GM18907 (cell line): ENCODE measurements at regions not wholly inside any gene's neighbourhood (a gene's known extent, or its start where the extent isn't known, plus 50 kb on each side); places are given as distances from the start of the nearest gene placed in this dataset.

Experiments
- ATAC-seq: cut with Tn5 transposase; IDR thresholded peaks from one replicate; pipeline ENCODE4 v1.9.1; 2021; ENCODE audit warnings: mild to moderate bottlenecking, moderate library complexity; ENCODE audit not compliant: unreplicated experiment

DNA sequence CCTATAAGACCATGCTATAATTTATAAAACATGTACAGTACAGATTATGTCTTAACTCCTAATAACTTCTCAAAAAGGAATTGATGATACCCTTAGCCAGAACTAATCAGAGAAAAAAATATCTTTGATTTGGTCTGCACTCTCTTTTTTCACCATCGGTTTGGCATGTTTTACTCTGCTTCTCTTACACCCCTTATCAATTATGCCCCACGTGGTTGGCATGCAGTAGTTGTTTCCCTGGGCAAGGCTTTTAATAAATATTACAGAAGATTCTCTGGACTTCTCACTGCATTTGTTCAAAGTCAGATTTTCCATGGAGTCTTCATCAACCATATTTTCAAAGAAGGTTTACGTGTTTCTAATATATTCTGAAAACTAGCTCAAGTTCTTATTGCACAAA lies 167.4 kb upstream of the LRIG3 start:
- ATAC-seq: no peak

DNA sequence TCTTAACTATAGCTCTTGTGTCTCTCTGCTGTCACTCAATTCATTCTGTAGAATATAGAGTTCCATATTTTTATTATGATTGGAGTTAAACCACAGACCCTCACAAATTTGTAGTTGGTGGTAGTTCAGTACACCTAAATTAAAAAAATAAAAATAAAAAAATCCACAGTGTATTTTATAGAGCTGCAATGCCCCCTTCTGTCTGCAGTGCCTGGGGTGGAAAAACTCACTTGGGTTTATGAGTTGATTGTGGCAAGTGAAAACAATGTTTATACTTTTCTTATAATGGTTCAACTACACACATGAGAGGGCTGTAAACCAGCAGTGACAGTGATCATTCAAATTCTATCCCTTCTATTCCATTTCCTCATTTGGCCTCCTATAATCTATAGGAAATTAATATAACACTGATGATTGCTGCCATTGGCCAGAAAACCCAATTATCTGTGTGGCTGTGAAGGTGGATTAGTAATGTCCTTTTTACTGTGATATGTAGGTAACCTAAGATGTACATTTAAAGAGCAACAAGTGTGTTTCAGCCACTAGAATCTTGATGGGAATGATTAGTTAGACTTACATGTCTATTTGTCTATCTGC lies 166.9 kb upstream of the LRIG3 start:
- ATAC-seq: no peak

GRCh38 chr12:59086126-59086525 lies 165.8 kb upstream of the LRIG3 start:
- no peak for ATAC-seq

- ATAC-seq: no peak
These were observed 165.4 kb upstream of the LRIG3 start for GRCh38 chr12:59085690-59086089.

- no peak for ATAC-seq
These were observed 164.4 kb upstream of the LRIG3 start for GRCh38 chr12:59084511-59085375.

DNA sequence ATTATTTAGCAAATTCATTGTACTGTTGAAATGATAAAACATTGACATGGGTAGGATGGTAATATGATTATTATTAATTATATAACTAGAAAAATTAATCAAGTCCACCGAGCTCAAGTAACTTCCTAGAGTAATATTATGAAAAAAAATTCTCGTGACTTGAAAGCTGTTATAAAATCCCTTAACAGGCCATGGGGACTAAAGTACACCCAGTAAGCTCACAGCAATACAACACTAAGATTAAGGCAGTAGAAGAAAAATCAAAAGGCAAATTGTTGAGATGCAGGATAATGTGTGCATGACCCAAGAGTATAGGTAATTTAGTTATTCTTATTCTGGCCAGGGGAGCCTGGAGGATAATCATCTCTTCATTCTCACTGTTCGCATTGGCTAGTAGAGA lies 162.6 kb upstream of the LRIG3 start:
- ATAC-seq: no peak

DNA sequence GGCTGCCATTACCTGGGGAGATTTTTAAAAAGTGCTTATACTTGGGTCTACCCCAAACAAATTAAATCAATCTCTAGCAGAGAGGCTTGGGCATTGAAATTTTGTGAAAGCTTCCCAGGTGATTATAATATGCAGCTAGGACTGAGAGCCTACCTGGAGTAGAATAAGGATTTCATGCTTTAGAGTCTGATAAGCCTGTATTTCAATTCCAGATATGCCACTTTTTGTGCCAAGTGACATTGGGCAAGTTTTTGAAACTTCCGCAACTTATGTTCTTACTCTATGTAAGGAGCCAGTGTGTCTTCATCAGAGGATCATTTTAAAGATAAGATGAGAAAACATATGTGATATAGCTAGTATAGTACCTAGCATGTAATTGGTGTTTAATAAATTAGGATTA lies 159.8 kb upstream of the LRIG3 start:
- ATAC-seq: no peak

DNA sequence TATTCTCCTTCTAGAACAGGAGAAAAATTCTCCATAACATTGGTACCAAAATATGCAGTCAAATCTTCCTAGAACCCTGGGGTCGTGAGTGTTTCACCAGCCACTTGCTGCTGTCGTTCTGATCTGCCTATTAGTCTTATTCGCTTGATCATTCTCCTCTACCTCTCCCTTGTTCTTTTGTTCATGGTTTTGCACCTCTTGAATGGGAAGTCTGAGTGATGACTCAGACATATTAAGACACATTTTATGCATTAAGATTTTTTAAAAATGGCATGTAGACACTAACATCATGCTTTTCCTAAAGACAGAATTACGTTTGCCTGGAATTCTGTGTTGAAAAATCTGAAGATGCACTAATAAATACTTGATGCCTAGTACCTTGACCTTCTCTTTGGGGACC lies 159.2 kb upstream of the LRIG3 start:
- no peak for ATAC-seq

DNA sequence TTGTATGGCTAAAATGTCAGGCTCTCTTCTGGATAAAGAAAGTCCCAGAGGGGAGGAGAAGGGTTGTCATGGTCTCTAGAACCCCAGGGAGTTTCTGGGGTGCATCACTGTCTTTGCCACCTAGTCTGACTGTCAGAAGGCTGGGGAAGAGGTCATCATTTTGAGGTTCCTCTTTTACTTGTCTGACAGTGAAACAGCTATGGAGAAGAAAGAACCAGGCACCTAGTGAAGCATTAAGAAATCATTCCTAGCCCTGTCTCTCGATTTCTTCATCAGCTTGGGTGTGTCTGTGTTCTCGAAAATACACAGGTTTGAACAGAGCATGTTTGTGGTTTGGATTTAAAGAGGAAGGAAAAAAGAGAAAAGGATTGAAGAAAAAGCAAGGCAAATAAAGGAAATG lies 158.7 kb upstream of the LRIG3 start:
- no peak for ATAC-seq

DNA sequence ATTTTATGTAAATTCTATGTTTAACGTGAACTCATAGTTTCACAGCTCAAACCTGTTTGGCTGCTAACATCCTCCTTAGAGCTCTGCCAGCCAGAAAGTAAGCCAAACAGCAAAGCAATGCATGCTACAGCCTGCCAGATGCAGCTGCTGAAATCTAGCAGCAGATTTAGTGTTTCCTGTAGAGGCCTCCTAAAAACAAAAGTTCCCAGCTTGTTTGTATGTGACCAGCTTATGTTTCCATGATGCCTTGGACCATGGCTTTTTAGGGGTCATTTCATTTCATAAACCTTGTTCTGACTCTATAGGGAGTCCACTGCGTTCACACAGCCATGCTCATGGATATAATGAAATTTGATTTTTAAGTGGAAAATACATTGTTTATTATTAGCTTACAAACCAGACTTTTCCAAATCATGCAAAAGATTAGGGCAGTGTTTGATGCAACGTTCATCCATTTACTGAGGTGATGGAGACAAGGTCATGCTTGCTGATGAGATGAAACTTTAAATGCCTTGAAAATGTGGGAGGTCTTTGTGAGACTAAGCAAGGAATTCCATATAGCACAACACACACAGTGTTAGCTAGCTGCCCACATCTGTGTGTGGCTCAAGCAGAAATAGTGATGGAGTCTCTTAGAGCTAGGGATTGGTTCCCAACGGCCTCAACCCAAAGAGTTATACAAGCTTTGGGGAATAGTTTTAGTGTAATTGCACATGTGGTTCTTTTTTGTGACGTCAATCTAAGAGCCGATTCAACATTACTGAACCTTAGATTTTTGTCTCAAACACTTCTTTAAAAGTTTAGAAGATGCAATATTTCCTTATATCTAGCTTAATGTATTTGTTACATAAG lies 157.5 kb upstream of the LRIG3 start:
- ATAC-seq: no peak

DNA sequence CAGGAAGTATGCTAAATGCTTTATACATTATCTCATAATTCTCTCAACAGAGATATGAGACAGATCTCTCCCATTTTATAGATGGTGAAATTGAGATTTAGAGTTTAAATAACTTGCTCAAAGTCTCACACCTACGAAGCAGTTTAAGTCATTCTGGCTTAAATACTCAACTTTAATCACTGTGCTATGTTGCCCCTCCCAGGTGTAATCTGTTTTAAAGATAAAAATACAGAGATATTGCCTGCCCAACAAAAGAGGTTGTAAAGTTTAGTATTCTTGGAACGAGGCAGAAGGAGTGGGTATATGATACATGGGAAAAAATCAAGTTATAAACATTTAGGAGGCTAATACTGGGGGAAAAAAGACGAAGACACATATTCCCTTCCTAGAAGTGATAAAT lies 156.8 kb upstream of the LRIG3 start:
- no peak for ATAC-seq

DNA sequence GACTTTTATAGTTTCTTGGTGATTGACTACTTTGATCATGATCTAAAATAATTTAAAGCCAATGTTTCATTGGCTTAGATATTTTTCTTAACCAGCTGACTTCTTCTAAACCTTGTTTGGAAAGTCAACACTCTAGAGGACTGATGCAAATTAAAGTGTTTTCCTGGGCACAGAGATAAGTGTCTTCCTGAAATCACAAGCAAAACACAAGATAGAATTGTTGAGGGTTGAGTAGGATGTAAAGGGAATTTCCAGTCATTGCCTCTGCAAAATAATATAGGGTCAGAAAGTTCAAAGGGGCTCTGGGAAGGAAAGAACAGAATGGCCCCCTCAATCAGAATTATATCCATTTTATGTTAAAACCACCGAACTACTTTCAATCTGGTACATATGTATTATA lies 156.3 kb upstream of the LRIG3 start:
- ATAC-seq: no peak

DNA sequence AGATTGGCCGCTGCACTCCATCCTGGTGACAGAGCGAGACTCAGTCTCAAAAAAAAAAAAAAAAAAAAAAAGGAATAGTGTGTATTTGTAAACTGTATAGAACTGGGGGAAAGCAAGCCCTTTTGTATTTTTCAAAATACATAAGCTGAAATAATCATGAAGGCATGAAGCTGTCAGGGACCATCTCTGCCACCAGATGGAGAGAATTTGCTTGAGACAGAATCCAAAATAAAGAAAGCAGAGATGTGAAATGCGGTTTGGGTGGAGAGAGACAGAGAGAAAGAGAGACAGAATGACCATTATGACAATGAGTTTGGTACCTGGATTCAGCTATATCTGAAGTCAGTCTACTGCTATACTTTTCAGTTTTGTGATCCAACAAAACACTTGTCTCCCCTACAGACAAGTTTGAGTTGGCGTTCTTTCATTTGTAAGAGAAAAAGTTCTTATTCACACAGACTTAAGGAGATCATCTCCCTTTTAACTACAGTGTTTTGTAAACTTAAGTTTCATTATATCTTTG lies 155.7 kb upstream of the LRIG3 start:
- no peak for ATAC-seq

- no peak for ATAC-seq
These were observed 154.8 kb upstream of the LRIG3 start for GRCh38 chr12:59075141-59075540.

- ATAC-seq: no peak
These were observed 150.1 kb upstream of the LRIG3 start for GRCh38 chr12:59070322-59070933.

GRCh38 chr12:59069516-59069915 lies 149.2 kb upstream of the LRIG3 start:
- no peak for ATAC-seq

- ATAC-seq: no peak
These were observed 148.1 kb upstream of the LRIG3 start for GRCh38 chr12:59068436-59068835.

DNA sequence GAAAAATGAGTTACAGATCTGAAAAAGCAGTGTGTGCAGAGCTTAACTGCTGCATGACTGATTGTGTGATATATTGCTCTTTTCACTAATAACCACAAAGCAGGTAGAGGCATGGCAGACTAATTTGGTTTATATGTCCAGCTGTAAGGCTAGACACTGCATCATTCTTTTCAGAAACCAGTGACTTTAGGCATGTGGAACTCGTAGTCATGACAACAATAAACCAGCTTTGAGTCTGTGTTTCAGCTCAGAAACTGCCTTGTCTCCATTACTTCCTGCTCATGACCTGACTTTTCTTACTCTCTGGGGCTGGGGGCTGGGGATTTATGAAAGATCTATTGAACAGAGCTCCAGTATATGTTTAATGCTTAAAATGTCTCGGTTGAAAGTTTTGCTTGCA lies 146.8 kb upstream of the LRIG3 start:
- no peak for ATAC-seq

- no peak for ATAC-seq
These were observed 146.1 kb upstream of the LRIG3 start for GRCh38 chr12:59066445-59066844.

- ATAC-seq: no peak
These were observed 139.0 kb upstream of the LRIG3 start for GRCh38 chr12:59059088-59059935.
